SK-N-SH (cell line): ENCODE measurements at regions not wholly inside any gene's neighbourhood (a gene's known extent, or its start where the extent isn't known, plus 50 kb on each side); places are given as distances from the start of the nearest gene placed in this dataset.

Source experiments
- CTCF ChIA-PET: fragments of 300-600, 350-600 bp; formaldehyde crosslinking; extraction: SDS; loops from one replicate; lab custom pipeline; 2021; lab: Yijun Ruan, JAX
- POLR2A ChIA-PET: fragments of 350-600 bp; sonication (Branson Sonifier 250); formaldehyde crosslinking; extraction: SDS; loops from one replicate; lab custom pipeline; 2020; ENCODE audit warnings: antibody characterized with exemption, inconsistent platforms; lab: Yijun Ruan, JAX
- DNase-seq: peaks from one replicate; pipeline ENCODE4 v3.0.0; 2012
- H2AFZ ChIP-seq: fragments of 200-600 bp; sonication (generic); 2 replicates; pipeline ENCODE4 v1.8.1; 2016; ENCODE audit warnings: antibody characterized with exemption, mild to moderate bottlenecking, low read depth
- H3F3A ChIP-seq: fragments of 200-600 bp; sonication (generic); replicated peaks from 2 replicates; pipeline ENCODE3; 2016; ENCODE audit warnings: antibody characterized with exemption, mild to moderate bottlenecking; ENCODE audit not compliant: insufficient read depth
- H3K27ac ChIP-seq, 2 experiments: fragments of 200-500 bp in 1 of 2; fragments of 200-600 bp in 1 of 2; sonication (Bioruptor generic) in 1 of 2; sonication (generic), shearing (Covaris generic) in 1 of 2; 2 replicates each; pipeline versions ENCODE4 v1.5.1 to v1.6.1; 2014 to 2016; ENCODE audit warnings: low read depth in 2 of 2, inconsistent platforms in 1 of 2, low read length in 1 of 2, mild to moderate bottlenecking in 1 of 2, mixed read lengths in 1 of 2
- H3K27me3 ChIP-seq: fragments of 200-600 bp; sonication (generic), shearing (Covaris generic); 2 replicates; pipeline ENCODE4 v1.6.1; 2016; ENCODE audit warnings: mixed run types; ENCODE audit not compliant: insufficient read depth
- H3K36me3 ChIP-seq, 2 experiments: fragments of 200-500 bp in 1 of 2; fragments of 200-600 bp in 1 of 2; sonication (Bioruptor generic) in 1 of 2; sonication (generic) in 1 of 2; replicated peaks in 1 of 2; 2 replicates each; pipeline versions ENCODE3 to v1.5.1; 2014 to 2016; ENCODE audit warnings: low read length in 1 of 2, mild to moderate bottlenecking in 1 of 2; ENCODE audit not compliant: insufficient read depth in 2 of 2, control insufficient read depth in 1 of 2
- H3K4me1 ChIP-seq, 2 experiments: fragments of 200-500 bp in 1 of 2; fragments of 200-600 bp in 1 of 2; sonication (Bioruptor generic) in 1 of 2; sonication (generic), shearing (Covaris generic) in 1 of 2; 2 replicates each; pipeline versions ENCODE4 v1.5.1 to v1.6.1; 2014 to 2016; ENCODE audit warnings: low read depth in 1 of 2, low read length in 1 of 2, mixed run types in 1 of 2; ENCODE audit not compliant: insufficient read depth in 2 of 2, control insufficient read depth in 1 of 2
- H3K4me2 ChIP-seq: fragments of 200-600 bp; sonication (generic), shearing (Covaris generic); 2 replicates; pipeline ENCODE4 v1.6.1; 2017; ENCODE audit warnings: mixed run types
- H3K4me3 ChIP-seq, 2 experiments: fragments of 200-500 bp in 1 of 2; fragments of 200-600 bp in 1 of 2; sonication (Bioruptor generic) in 1 of 2; sonication (generic), shearing (Covaris generic) in 1 of 2; 2 replicates each; pipeline versions ENCODE4 v1.5.1 to v1.8.1; 2014 to 2016; ENCODE audit warnings: low read depth in 2 of 2, inconsistent platforms in 1 of 2, low read length in 1 of 2, mild to moderate bottlenecking in 1 of 2, mixed read lengths in 1 of 2, moderate library complexity in 1 of 2
- H3K79me2 ChIP-seq: fragments of 200-600 bp; sonication (generic); 2 replicates; pipeline ENCODE4 v1.8.1; 2017; ENCODE audit warnings: mild to moderate bottlenecking; ENCODE audit not compliant: insufficient read depth
- H3K9ac ChIP-seq: fragments of 200-600 bp; sonication (generic); 2 replicates; pipeline ENCODE4 v1.6.1; 2017; ENCODE audit warnings: mixed run types
- H3K9me2 ChIP-seq: fragments of 200-600 bp; sonication (generic); 2 replicates; pipeline ENCODE4 v1.6.1; 2017; ENCODE audit warnings: mixed run types
- H3K9me3 ChIP-seq: fragments of 200-600 bp; sonication (generic); 2 replicates; pipeline ENCODE4 v1.6.1; 2017; ENCODE audit warnings: mixed run types, mild to moderate bottlenecking, moderate library complexity
- H4K20me1 ChIP-seq: fragments of 200-600 bp; sonication (generic); 2 replicates; pipeline ENCODE4 v1.6.1; 2017; ENCODE audit warnings: mild to moderate bottlenecking, mixed run types; ENCODE audit not compliant: insufficient read depth
- CHD2 ChIP-seq: fragments of 150-350 bp; IDR thresholded peaks from 2 replicates; pipeline ENCODE4 v1.6.1; 2018; ENCODE audit warnings: low read length; ENCODE audit not compliant: partially characterized antibody
- EZH2phosphoT487 ChIP-seq: fragments of 200-600 bp; sonication (generic); IDR thresholded peaks from 2 replicates; pipeline ENCODE4 v1.6.1; 2017; ENCODE audit warnings: low read depth, mixed run types, mild to moderate bottlenecking, antibody characterized with exemption, moderate library complexity, borderline replicate concordance
- FOXM1 ChIP-seq: IDR thresholded peaks from 2 replicates; pipeline ENCODE4 v1.4.0; 2012; ENCODE audit warnings: low read depth, mild to moderate bottlenecking
- IRF3 ChIP-seq: fragments of 150-350 bp; IDR thresholded peaks from 2 replicates; pipeline ENCODE4 v1.6.1; 2016; ENCODE audit warnings: mild to moderate bottlenecking, low read depth, low read length
- POLR2AphosphoS5 ChIP-seq: IDR thresholded peaks from 2 replicates; pipeline ENCODE4 v1.6.1; 2012; ENCODE audit warnings: low read depth, low read length
- RAD21 ChIP-seq: IDR thresholded peaks from 2 replicates; pipeline ENCODE4 v1.6.1; 2012; ENCODE audit warnings: mild to moderate bottlenecking, low read length
- RXRA ChIP-seq: IDR thresholded peaks from 2 replicates; pipeline ENCODE4 v1.4.0; 2012; ENCODE audit warnings: low read depth, mild to moderate bottlenecking, borderline replicate concordance
- SMC3 ChIP-seq: IDR thresholded peaks from 2 replicates; pipeline ENCODE4 v1.6.1; 2012; ENCODE audit warnings: low read depth, low read length, improper control_type of control experiment
- TAF1 ChIP-seq: IDR thresholded peaks from 2 replicates; pipeline ENCODE4 v1.6.1; 2012; ENCODE audit warnings: low read depth, mild to moderate bottlenecking, low read length, moderate library complexity, borderline replicate concordance
- YY1 ChIP-seq: IDR thresholded peaks from 2 replicates; pipeline ENCODE4 v1.4.0; 2012; ENCODE audit warnings: low read depth, mild to moderate bottlenecking
- WGBS: methylation state at CpG from one replicate; pipeline ENCODE4 v1.1.6; 2017; ENCODE audit warnings: low lambda C conversion rate; 5-methylcytosine and 5-hydroxymethylcytosine counted together
- TF ChIP-seq, protein P1 (sequence below): IDR thresholded peaks from 2 replicates; pipeline ENCODE4 v1.6.1; 2012; ENCODE audit warnings: mild to moderate bottlenecking, low read depth, low read length, moderate library complexity
- TF ChIP-seq, protein P2 (sequence below): IDR thresholded peaks from 2 replicates; pipeline ENCODE4; 2012

- no peak for TF ChIP-seq CHD2
- no peak for TF ChIP-seq IRF3
- TF ChIP-seq POLR2AphosphoS5, result no peak
- no peak for TF ChIP-seq TAF1
- TF ChIP-seq SMC3, result no peak
- no peak for TF ChIP-seq YY1
- TF ChIP-seq, protein P1, sequence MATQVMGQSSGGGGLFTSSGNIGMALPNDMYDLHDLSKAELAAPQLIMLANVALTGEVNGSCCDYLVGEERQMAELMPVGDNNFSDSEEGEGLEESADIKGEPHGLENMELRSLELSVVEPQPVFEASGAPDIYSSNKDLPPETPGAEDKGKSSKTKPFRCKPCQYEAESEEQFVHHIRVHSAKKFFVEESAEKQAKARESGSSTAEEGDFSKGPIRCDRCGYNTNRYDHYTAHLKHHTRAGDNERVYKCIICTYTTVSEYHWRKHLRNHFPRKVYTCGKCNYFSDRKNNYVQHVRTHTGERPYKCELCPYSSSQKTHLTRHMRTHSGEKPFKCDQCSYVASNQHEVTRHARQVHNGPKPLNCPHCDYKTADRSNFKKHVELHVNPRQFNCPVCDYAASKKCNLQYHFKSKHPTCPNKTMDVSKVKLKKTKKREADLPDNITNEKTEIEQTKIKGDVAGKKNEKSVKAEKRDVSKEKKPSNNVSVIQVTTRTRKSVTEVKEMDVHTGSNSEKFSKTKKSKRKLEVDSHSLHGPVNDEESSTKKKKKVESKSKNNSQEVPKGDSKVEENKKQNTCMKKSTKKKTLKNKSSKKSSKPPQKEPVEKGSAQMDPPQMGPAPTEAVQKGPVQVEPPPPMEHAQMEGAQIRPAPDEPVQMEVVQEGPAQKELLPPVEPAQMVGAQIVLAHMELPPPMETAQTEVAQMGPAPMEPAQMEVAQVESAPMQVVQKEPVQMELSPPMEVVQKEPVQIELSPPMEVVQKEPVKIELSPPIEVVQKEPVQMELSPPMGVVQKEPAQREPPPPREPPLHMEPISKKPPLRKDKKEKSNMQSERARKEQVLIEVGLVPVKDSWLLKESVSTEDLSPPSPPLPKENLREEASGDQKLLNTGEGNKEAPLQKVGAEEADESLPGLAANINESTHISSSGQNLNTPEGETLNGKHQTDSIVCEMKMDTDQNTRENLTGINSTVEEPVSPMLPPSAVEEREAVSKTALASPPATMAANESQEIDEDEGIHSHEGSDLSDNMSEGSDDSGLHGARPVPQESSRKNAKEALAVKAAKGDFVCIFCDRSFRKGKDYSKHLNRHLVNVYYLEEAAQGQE, result no peak
Measured at GRCh38 chr1:112256411-112256810, 139.6 kb upstream of the CTTNBP2NL start (continued).

DNA sequence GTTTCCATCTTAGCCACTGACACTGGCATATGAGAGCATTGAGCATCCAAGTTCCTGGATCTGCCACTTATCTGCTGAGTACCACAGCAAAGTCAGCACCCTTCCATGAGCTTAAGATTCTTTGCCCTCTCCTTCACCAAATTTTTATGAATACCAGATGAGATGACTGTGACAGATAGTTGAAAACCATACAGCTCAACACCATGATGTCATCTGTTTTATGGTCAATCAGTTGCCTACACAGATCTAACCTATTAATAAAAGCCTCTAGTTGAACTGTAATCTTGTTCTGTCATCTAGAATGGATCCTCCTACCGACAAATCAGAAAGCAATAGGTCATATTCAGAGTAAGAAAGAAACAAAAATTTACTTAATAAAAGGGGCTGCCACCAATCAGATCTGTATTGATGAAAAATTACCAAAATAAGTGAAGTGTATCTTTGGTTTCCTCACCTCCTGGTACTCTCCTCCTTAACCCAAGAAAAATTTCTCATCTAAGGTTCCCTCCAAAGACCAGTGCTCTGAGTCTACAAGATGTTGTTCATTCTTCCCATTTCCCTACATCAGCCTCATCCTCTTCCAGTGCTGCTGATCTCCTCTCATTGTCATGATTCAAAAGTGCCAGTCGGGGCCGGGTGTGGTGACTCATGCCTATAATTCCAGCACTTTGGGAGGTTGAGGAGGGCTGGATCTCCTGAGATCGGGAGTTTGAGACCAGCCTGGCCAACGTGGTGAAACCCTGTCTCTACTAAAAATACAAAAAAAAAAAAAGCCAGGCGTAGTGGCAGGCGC, 138.8 kb upstream of the CTTNBP2NL start:
- H3K4me3 ChIP-seq, result no peak overlapping the region
- H4K20me1 ChIP-seq, result no peaks in the 10 kb centered on the region
- H3K27me3 ChIP-seq, result no peaks in the 10 kb centered on the region; the same call in 1 of the 2 replicates
- no peaks in the 10 kb centered on the region for H3K9me3 ChIP-seq
- no peaks in the 10 kb centered on the region for H3F3A ChIP-seq
- H3K9me2 ChIP-seq, result no peaks in the 10 kb centered on the region
- no peak overlapping the region for H2AFZ ChIP-seq
- no peak for DNase-seq
- WGBS, result under 1% methylated on average over 7 of the region's 7 CpGs
- ChIA-PET POLR2A (no interaction called here), CTCF (interaction anchor here (1.1 kb wide), 1 partner anchor 113 kb away, joined by 3 read pairs; no protein-coding TSS in a partner anchor)
- peaks cover 0 to under 1% of the 10 kb centered on the region in 2 experiments; a peak in 1 of 4 replicates for H3K4me1 ChIP-seq
- no peak overlapping the region for H3K9ac ChIP-seq
- H3K36me3 ChIP-seq, result no peaks in the 10 kb centered on the region
- TF ChIP-seq FOXM1 (no peak), CHD2 (no peak), RAD21 (no peak), YY1 (no peak), RXRA (no peak), EZH2phosphoT487 (no peak)
- TF ChIP-seq, protein P2, sequence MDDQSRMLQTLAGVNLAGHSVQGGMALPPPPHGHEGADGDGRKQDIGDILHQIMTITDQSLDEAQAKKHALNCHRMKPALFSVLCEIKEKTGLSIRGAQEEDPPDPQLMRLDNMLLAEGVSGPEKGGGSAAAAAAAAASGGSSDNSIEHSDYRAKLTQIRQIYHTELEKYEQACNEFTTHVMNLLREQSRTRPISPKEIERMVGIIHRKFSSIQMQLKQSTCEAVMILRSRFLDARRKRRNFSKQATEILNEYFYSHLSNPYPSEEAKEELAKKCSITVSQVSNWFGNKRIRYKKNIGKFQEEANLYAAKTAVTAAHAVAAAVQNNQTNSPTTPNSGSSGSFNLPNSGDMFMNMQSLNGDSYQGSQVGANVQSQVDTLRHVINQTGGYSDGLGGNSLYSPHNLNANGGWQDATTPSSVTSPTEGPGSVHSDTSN, result no peak
- no peak overlapping the region for H3K27ac ChIP-seq
- H3K79me2 ChIP-seq, result no peaks in the 10 kb centered on the region
- no peak overlapping the region for H3K4me2 ChIP-seq
